Stimulated activated CD8-positive, alpha-beta memory T cell treated with anti-CD3 and anti-CD28 coated beads, Interleukin-4, amount 100 ng/mL, for 24 hours (primary cell): ENCODE measurements at regions not wholly inside any gene's neighbourhood (a gene's known extent, or its start where the extent isn't known, plus 50 kb on each side); places are given as distances from the start of the nearest gene placed in this dataset.

Experiments used
- DNase-seq: peaks from one replicate; pipeline ENCODE4 v3.0.0-alpha.2; 2020; ENCODE audit warnings: low read depth

- no peak for DNase-seq
These were observed 275.6 kb downstream of the XXYLT1 start for GRCh38 chr3:194995334-194995733.

GRCh38 chr3:194995922-194996321 lies 275.0 kb downstream of the XXYLT1 start:
- no peak for DNase-seq

- no peak for DNase-seq
These were observed 274.2 kb downstream of the XXYLT1 start for GRCh38 chr3:194996746-194997145.

- no peak for DNase-seq
These were observed 272.5 kb downstream of the XXYLT1 start for GRCh38 chr3:194998417-194998816.

- DNase-seq, result no peak
These were observed 272.0 kb downstream of the XXYLT1 start for GRCh38 chr3:194998948-194999347.

GRCh38 chr3:194999491-194999890 lies 271.5 kb downstream of the XXYLT1 start:
- no peak for DNase-seq

GRCh38 chr3:195001261-195001660 lies 269.7 kb downstream of the XXYLT1 start:
- DNase-seq, result no peak

- DNase-seq, result no peak
These were observed 268.7 kb downstream of the XXYLT1 start for GRCh38 chr3:195001961-195002861.

- no peak for DNase-seq
These were observed 267.7 kb downstream of the XXYLT1 start for GRCh38 chr3:195003006-195003892.

GRCh38 chr3:195003893-195004289 lies 267.1 kb downstream of the XXYLT1 start:
- no peak for DNase-seq

- DNase-seq, result no peak
These were observed 266.3 kb downstream of the XXYLT1 start for GRCh38 chr3:195004512-195005250.

- no peak for DNase-seq
These were observed 265.7 kb downstream of the XXYLT1 start for GRCh38 chr3:195005251-195005620.

GRCh38 chr3:195005759-195006510 lies 265.0 kb downstream of the XXYLT1 start:
- no peak for DNase-seq

- DNase-seq, result no peak
These were observed 263.8 kb downstream of the XXYLT1 start for GRCh38 chr3:195007151-195007550.

GRCh38 chr3:195007766-195008165 lies 263.2 kb downstream of the XXYLT1 start:
- DNase-seq, result no peak

- DNase-seq, result no peak
These were observed 262.1 kb downstream of the XXYLT1 start for GRCh38 chr3:195008816-195009215.

GRCh38 chr3:195009616-195010015 lies 261.3 kb downstream of the XXYLT1 start:
- no peak for DNase-seq

GRCh38 chr3:195010551-195011100 lies 260.3 kb downstream of the XXYLT1 start:
- DNase-seq, result no peak

GRCh38 chr3:195011231-195011834 lies 259.6 kb downstream of the XXYLT1 start:
- no peak for DNase-seq

GRCh38 chr3:195012100-195012499 lies 258.9 kb downstream of the XXYLT1 start:
- DNase-seq, result no peak

GRCh38 chr3:195012571-195012970 lies 258.4 kb downstream of the XXYLT1 start:
- DNase-seq, result no peak
